GM12892 (cell line): ENCODE measurements at regions not wholly inside any gene's neighbourhood (a gene's known extent, or its start where the extent isn't known, plus 50 kb on each side); places are given as distances from the start of the nearest gene placed in this dataset.

Experiments used
- POLR2A ChIP-seq: IDR thresholded peaks from 2 replicates; pipeline ENCODE4 v1.6.1; 2011; ENCODE audit warnings: low read depth, low read length, control low read depth
- POLR2AphosphoS5 ChIP-seq: IDR thresholded peaks from 2 replicates; pipeline ENCODE4 v1.6.1; 2011; ENCODE audit warnings: low read depth, low read length, control low read depth
- TAF1 ChIP-seq: IDR thresholded peaks from 2 replicates; pipeline ENCODE4 v1.6.1; 2011; ENCODE audit warnings: low read depth, mild to moderate bottlenecking, control low read depth, low read length, borderline replicate concordance

DNA sequence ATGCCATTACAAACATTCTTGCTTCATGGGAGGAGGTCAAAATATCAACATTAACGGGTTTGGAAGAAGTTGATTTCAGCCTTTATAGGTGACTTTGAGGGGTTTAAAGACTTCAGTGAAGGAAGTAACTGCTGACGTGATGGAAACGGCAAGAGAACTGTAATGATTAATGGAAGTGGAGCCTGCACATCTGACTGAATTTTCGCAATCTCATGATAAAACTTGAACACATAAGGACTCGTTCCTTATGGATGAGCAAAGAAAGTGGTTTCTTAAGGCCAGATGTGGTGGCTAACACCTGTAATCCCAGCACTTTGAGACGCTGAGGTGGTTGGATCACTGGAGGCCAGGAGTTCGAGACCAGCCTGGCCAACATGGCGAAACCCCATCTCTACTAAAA is 226.1 kb downstream of the BCAS1 start:
- TF ChIP-seq POLR2A (no peak), TAF1 (no peak), POLR2AphosphoS5 (no peak)
